ENCODE measurements at regions not wholly inside any gene's neighbourhood (a gene's known extent, or its start where the extent isn't known, plus 50 kb on each side); places are given as distances from the start of the nearest gene placed in this dataset.

GRCh38 chr3:159265705-159266104 lies 463.9 kb downstream of the MFSD1 start:
- TF ChIP-seq CTCF (IDR thresholded peaks at IDR 0.05) (no peak), POLR2A (IDR thresholded peaks at IDR 0.05) (no peak)
